HFFc6 (cell line): ENCODE measurements at regions not wholly inside any gene's neighbourhood (a gene's known extent, or its start where the extent isn't known, plus 50 kb on each side); places are given as distances from the start of the nearest gene placed in this dataset.

Experiments used
- DNase-seq: peaks from one replicate; pipeline ENCODE4 v3.0.0-alpha.2; 2018
- H3K27ac Mint-ChIP-seq: 2 replicates; pipeline ENCODE4 v1.8.0; 2020; ENCODE audit warnings: mild to moderate bottlenecking, mixed read lengths
- H3K27me3 Mint-ChIP-seq: 2 replicates; pipeline ENCODE4 v1.8.0; 2021; ENCODE audit warnings: mild to moderate bottlenecking, moderate library complexity, mixed read lengths; ENCODE audit not compliant: insufficient read depth
- H3K36me3 Mint-ChIP-seq: 2 replicates; pipeline ENCODE4 v1.8.0; 2021; ENCODE audit warnings: low read depth, mixed read lengths
- H3K4me1 Mint-ChIP-seq: 2 replicates; pipeline ENCODE4 v1.8.0; 2020; ENCODE audit warnings: low read depth, mixed read lengths
- H3K4me3 Mint-ChIP-seq: 2 replicates; pipeline ENCODE4 v1.8.0; 2020; ENCODE audit warnings: mild to moderate bottlenecking, moderate library complexity, mixed read lengths
- H3K9me3 Mint-ChIP-seq: 2 replicates; pipeline ENCODE4 v1.8.0; 2020; ENCODE audit warnings: mild to moderate bottlenecking, mixed read lengths
- TF ChIP-seq, protein P1 (sequence below): fragments of 200-600 bp; sonication (generic); IDR thresholded peaks from 2 replicates; pipeline ENCODE4 v1.5.0; 2021; ENCODE audit warnings: antibody characterized with exemption, mild to moderate bottlenecking

DNA sequence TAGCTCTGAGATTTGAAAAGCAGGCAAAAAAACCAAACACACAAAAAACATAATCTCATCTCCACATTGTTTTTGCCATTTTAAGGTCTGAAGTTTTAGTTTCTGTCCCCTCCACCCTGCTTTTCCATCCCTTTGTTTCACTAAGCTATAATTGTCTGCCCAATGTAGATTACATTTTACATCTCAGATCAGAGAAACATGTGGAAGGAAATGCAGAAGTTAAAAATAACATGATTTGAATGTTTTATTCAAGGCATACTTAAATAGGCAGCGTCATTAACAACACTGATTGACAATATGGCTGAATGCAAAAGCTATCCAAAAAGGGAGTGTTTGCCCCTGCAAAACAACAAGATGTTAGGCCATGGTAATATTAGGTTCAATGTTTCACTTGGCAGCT lies 448.1 kb upstream of the ZNF385D start:
- Mint-ChIP-seq H3K27ac (no peak overlapping the region), H3K27me3 (no peaks in the 10 kb centered on the region), H3K36me3 (no peaks in the 10 kb centered on the region; the same call in 1 of the 2 replicates), H3K4me1 (no peaks in the 10 kb centered on the region), H3K9me3 (peaks cover 48% of the 10 kb centered on the region), H3K4me3 (no peak overlapping the region)
- TF ChIP-seq, protein P1, sequence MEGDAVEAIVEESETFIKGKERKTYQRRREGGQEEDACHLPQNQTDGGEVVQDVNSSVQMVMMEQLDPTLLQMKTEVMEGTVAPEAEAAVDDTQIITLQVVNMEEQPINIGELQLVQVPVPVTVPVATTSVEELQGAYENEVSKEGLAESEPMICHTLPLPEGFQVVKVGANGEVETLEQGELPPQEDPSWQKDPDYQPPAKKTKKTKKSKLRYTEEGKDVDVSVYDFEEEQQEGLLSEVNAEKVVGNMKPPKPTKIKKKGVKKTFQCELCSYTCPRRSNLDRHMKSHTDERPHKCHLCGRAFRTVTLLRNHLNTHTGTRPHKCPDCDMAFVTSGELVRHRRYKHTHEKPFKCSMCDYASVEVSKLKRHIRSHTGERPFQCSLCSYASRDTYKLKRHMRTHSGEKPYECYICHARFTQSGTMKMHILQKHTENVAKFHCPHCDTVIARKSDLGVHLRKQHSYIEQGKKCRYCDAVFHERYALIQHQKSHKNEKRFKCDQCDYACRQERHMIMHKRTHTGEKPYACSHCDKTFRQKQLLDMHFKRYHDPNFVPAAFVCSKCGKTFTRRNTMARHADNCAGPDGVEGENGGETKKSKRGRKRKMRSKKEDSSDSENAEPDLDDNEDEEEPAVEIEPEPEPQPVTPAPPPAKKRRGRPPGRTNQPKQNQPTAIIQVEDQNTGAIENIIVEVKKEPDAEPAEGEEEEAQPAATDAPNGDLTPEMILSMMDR, result no peak
- no peak for DNase-seq

- Mint-ChIP-seq H3K36me3 (no peaks in the 10 kb centered on the region), H3K27me3 (peaks cover 1% of the 10 kb centered on the region; the same call in 1 of the 2 replicates), H3K4me1 (no peaks in the 10 kb centered on the region), H3K4me3 (no peak overlapping the region), H3K27ac (no peak overlapping the region), H3K9me3 (peaks cover 24% of the 10 kb centered on the region)
- TF ChIP-seq, protein P1, result no peak
- DNase-seq, result no peak
Observed at GRCh38 chr3:22208844-22209243, 457.8 kb upstream of the ZNF385D start.

DNA sequence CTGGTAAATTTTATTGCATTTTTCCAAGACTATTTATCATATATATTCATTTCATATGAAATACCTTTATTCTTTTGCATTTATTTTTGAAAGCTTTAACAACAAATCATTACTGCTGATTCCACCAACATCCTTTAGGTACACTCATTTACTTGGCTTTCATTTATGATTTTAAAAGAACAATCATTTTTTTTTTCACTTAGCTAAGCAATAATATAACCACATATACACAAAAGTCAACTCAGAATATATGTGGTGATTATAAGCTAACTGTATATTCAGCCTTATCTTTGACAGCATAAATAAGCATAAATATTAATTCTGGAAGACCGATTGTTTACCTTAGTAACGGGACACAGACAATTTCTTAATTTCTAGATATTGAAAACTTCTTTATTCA lies 458.6 kb upstream of the ZNF385D start:
- DNase-seq, result no peak
- Mint-ChIP-seq H3K27me3 (peaks cover 1% of the 10 kb centered on the region; the same call in 1 of the 2 replicates), H3K4me1 (no peaks in the 10 kb centered on the region), H3K36me3 (no peaks in the 10 kb centered on the region), H3K9me3 (peaks cover 20% of the 10 kb centered on the region), H3K4me3 (no peak overlapping the region), H3K27ac (no peak overlapping the region)
- TF ChIP-seq, protein P1, result no peak

GRCh38 chr3:22210693-22211092 lies 459.7 kb upstream of the ZNF385D start:
- peaks cover 1% of the 10 kb centered on the region; the same call in 1 of the 2 replicates for H3K27me3 Mint-ChIP-seq
- H3K27ac Mint-ChIP-seq, result no peak overlapping the region
- no peaks in the 10 kb centered on the region for H3K4me1 Mint-ChIP-seq
- no peaks in the 10 kb centered on the region; the same call in 1 of the 2 replicates for H3K36me3 Mint-ChIP-seq
- H3K9me3 Mint-ChIP-seq, result peaks cover 23% of the 10 kb centered on the region
- no peak for DNase-seq
- TF ChIP-seq, protein P1, result no peak
- no peak overlapping the region for H3K4me3 Mint-ChIP-seq

- no peak for DNase-seq
- no peak overlapping the region for H3K4me3 Mint-ChIP-seq
- peaks cover 1% of the 10 kb centered on the region; the same call in 1 of the 2 replicates for H3K27me3 Mint-ChIP-seq
- TF ChIP-seq, protein P1, result no peak
- peaks cover 43% of the 10 kb centered on the region for H3K9me3 Mint-ChIP-seq
- no peak overlapping the region for H3K27ac Mint-ChIP-seq
- no peaks in the 10 kb centered on the region for H3K4me1 Mint-ChIP-seq
- H3K36me3 Mint-ChIP-seq, result no peaks in the 10 kb centered on the region; the same call in 1 of the 2 replicates
Observed at GRCh38 chr3:22216601-22217000, 465.6 kb upstream of the ZNF385D start.

GRCh38 chr3:22225161-22225560 lies 474.2 kb upstream of the ZNF385D start:
- Mint-ChIP-seq H3K9me3 (peaks cover 44% of the 10 kb centered on the region), H3K4me1 (no peaks in the 10 kb centered on the region), H3K36me3 (no peaks in the 10 kb centered on the region), H3K27me3 (no peaks in the 10 kb centered on the region), H3K27ac (no peak overlapping the region), H3K4me3 (no peak overlapping the region)
- DNase-seq, result no peak
- TF ChIP-seq, protein P1, result no peak
